NB4 (cell line): ENCODE measurements at regions not wholly inside any gene's neighbourhood (a gene's known extent, or its start where the extent isn't known, plus 50 kb on each side); places are given as distances from the start of the nearest gene placed in this dataset.

Source experiments
- DNase-seq: peaks from one replicate; pipeline ENCODE4 v3.0.0; 2010; ENCODE audit warnings: low read depth
- H3K4me3 ChIP-seq: one replicate; pipeline ENCODE4 v1.5.1; 2011; ENCODE audit warnings: mild to moderate bottlenecking, low read depth, low read length, moderate library complexity
- CTCF ChIP-seq: IDR thresholded peaks from one replicate; pipeline ENCODE4 v1.5.1; 2012; ENCODE audit warnings: low read depth, low read length
- MAX ChIP-seq: IDR thresholded peaks from 2 replicates; pipeline ENCODE4 v1.6.1; 2011; ENCODE audit warnings: low read depth, low read length
- MYC ChIP-seq: IDR thresholded peaks from 2 replicates; pipeline ENCODE4 v1.6.1; 2011; ENCODE audit warnings: low read depth, low read length
- POLR2A ChIP-seq: IDR thresholded peaks from 2 replicates; pipeline ENCODE4 v1.6.1; 2011; ENCODE audit warnings: mild to moderate bottlenecking; ENCODE audit not compliant: insufficient read length; ENCODE audit errors: extremely low read depth

- no peak overlapping the region for H3K4me3 ChIP-seq
- no peak for DNase-seq
- TF ChIP-seq CTCF (no peak), MAX (no peak), POLR2A (no peak)
Observed at GRCh38 chr3:168589376-168589775, 493.7 kb upstream of the GOLIM4 start.

- TF ChIP-seq MYC = no peak
- no peak for TF ChIP-seq CTCF
- TF ChIP-seq POLR2A = no peak
- TF ChIP-seq MAX = no peak
Observed at GRCh38 chr3:168585544-168585943, 489.8 kb upstream of the GOLIM4 start.

GRCh38 chr3:168583977-168584376 is 488.3 kb upstream of the GOLIM4 start:
- no peak overlapping the region for H3K4me3 ChIP-seq
- DNase-seq = no peak
- TF ChIP-seq POLR2A (no peak), MYC (no peak), MAX (no peak), CTCF (no peak)

More at GRCh38 chr3:168585544-168585943, 489.8 kb upstream of the GOLIM4 start:
- no peak for DNase-seq
- H3K4me3 ChIP-seq = no peak overlapping the region

GRCh38 chr3:168582503-168582902 is 486.8 kb upstream of the GOLIM4 start:
- TF ChIP-seq POLR2A (no peak), CTCF (no peak), MYC (no peak), MAX (no peak)
- no peak overlapping the region for H3K4me3 ChIP-seq
- no peak for DNase-seq

GRCh38 chr3:168581771-168582225 is 486.1 kb upstream of the GOLIM4 start:
- H3K4me3 ChIP-seq = no peak overlapping the region
- DNase-seq = no peak
- TF ChIP-seq POLR2A (no peak), MAX (no peak), CTCF (no peak), MYC (no peak)

GRCh38 chr3:168579010-168579409 is 483.3 kb upstream of the GOLIM4 start:
- no peak overlapping the region for H3K4me3 ChIP-seq
- DNase-seq = no peak
- TF ChIP-seq CTCF (no peak), POLR2A (no peak), MYC (no peak), MAX (no peak)
